AG10803 (cell line): ENCODE measurements at regions not wholly inside any gene's neighbourhood (a gene's known extent, or its start where the extent isn't known, plus 50 kb on each side); places are given as distances from the start of the nearest gene placed in this dataset.

Source experiments
- DNase-seq: peaks from one replicate; pipeline ENCODE4 v3.0.0; 2010; ENCODE audit warnings: low read depth
- H3K4me3 ChIP-seq: 2 replicates; pipeline ENCODE4 v1.5.1; 2011; ENCODE audit warnings: mild to moderate bottlenecking, low read length, control low read depth
- CTCF ChIP-seq: conservative IDR thresholded peaks from 2 replicates; pipeline ENCODE4 v1.5.1; 2011; ENCODE audit warnings: mild to moderate bottlenecking, low read length, control low read depth, inconsistent platforms

- DNase-seq: no peak
- no peak overlapping the region for H3K4me3 ChIP-seq
- TF ChIP-seq CTCF: no peak
Observed at GRCh38 chr14:62062645-62063044, 300.4 kb downstream of the SNAPC1 start.

GRCh38 chr14:62064751-62065323 is 302.6 kb downstream of the SNAPC1 start:
- no peak for TF ChIP-seq CTCF
- DNase-seq: peak; percentile 6
- no peak overlapping the region for H3K4me3 ChIP-seq

GRCh38 chr14:62066304-62066703 is 304.1 kb downstream of the SNAPC1 start:
- no peak overlapping the region for H3K4me3 ChIP-seq
- peak; percentile 49 for DNase-seq
- TF ChIP-seq CTCF: no peak

GRCh38 chr14:62071039-62071438 is 308.8 kb downstream of the SNAPC1 start:
- no peak overlapping the region for H3K4me3 ChIP-seq
- no peak for TF ChIP-seq CTCF
- DNase-seq: peak; percentile 25

GRCh38 chr14:62076368-62076767 is 314.1 kb downstream of the SNAPC1 start:
- no peak overlapping the region for H3K4me3 ChIP-seq
- TF ChIP-seq CTCF: no peak
- DNase-seq: no peak

GRCh38 chr14:62076825-62077605 is 314.8 kb downstream of the SNAPC1 start:
- no peak overlapping the region for H3K4me3 ChIP-seq
- DNase-seq: no peak
- no peak for TF ChIP-seq CTCF

- DNase-seq: no peak
- TF ChIP-seq CTCF: no peak
- H3K4me3 ChIP-seq: no peak overlapping the region
Observed at GRCh38 chr14:62077676-62078261, 315.5 kb downstream of the SNAPC1 start.
